Lower lobe of right lung (tissue), 2 donors: ENCODE measurements at regions not wholly inside any gene's neighbourhood (a gene's known extent, or its start where the extent isn't known, plus 50 kb on each side); places are given as distances from the start of the nearest gene placed in this dataset.

ENCODE experiments used
- ATAC-seq, 2 donors: fragments of 200-7000 bp; cut with Tn5 transposase; one replicate each; pipeline ENCODE4 v1.9.1; 2020 to 2022; ENCODE audit warnings: mild to moderate bottlenecking in 2 of 2, moderate library complexity in 2 of 2
- DNase-seq: peaks from one replicate; pipeline ENCODE4 v3.0.0-alpha.2; 2020
- H3K27ac ChIP-seq: fragments of 200-600 bp; one replicate; pipeline ENCODE4 v1.8.0; 2022
- H3K27me3 ChIP-seq: fragments of 200-600 bp; one replicate; pipeline ENCODE4 v1.8.0; 2022; ENCODE audit warnings: low read depth
- H3K36me3 ChIP-seq: fragments of 200-600 bp; one replicate; pipeline ENCODE4 v1.8.0; 2022; ENCODE audit warnings: mild to moderate bottlenecking
- H3K4me1 ChIP-seq: fragments of 200-600 bp; one replicate; pipeline ENCODE4 v1.8.0; 2022
- H3K4me3 ChIP-seq: fragments of 200-600 bp; one replicate; pipeline ENCODE4 v1.8.0; 2022; ENCODE audit warnings: mild to moderate bottlenecking
- H3K9me3 ChIP-seq: fragments of 200-600 bp; one replicate; pipeline ENCODE4 v1.8.0; 2022
- CTCF ChIP-seq: fragments of 200-600 bp; IDR thresholded peaks from one replicate; pipeline ENCODE4 v1.8.0; 2022; ENCODE audit warnings: antibody characterized with exemption, mild to moderate bottlenecking
- intact Hi-C: fragments of 100-400 bp; cut with DNase I; formaldehyde crosslinking; loops from one replicate; pipeline ENCODE4 v1.11.0; 2022
- donor health status: DM: no; HTN: yes; CAD: no; lungs with severe emphysema.

GRCh38 chr14:95597784-95598211 lies 62.9 kb downstream of the GLRX5 start:
- no peak overlapping the region for H3K4me3 ChIP-seq
- intact Hi-C loops = no loop called here
- TF ChIP-seq CTCF = no peak
- H3K27me3 ChIP-seq = peaks cover 27% of the 10 kb centered on the region
- ATAC-seq = no peak
- no peak for DNase-seq
- H3K9me3 ChIP-seq = no peaks in the 10 kb centered on the region
- H3K4me1 ChIP-seq = no peaks in the 10 kb centered on the region
- no peak overlapping the region for H3K27ac ChIP-seq
- H3K36me3 ChIP-seq = no peaks in the 10 kb centered on the region

GRCh38 chr14:95601650-95602049 lies 66.8 kb downstream of the GLRX5 start:
- Histone ChIP-seq H3K4me3 (no peak overlapping the region), H3K27me3 (peaks cover 26% of the 10 kb centered on the region), H3K4me1 (no peaks in the 10 kb centered on the region), H3K36me3 (no peaks in the 10 kb centered on the region), H3K9me3 (no peaks in the 10 kb centered on the region), H3K27ac (no peak overlapping the region)
- TF ChIP-seq CTCF = no peak
- no peak for DNase-seq
- intact Hi-C loops = no loop called here
- ATAC-seq = no peak

- no peak for TF ChIP-seq CTCF
- DNase-seq (no peak), ATAC-seq (no peak)
- H3K27ac ChIP-seq = no peak overlapping the region
- no peaks in the 10 kb centered on the region for H3K4me1 ChIP-seq
- peaks cover 9% of the 10 kb centered on the region for H3K27me3 ChIP-seq
- H3K9me3 ChIP-seq = no peaks in the 10 kb centered on the region
- intact Hi-C loops = no loop called here
- H3K36me3 ChIP-seq = no peaks in the 10 kb centered on the region
- H3K4me3 ChIP-seq = no peak overlapping the region
Observed at GRCh38 chr14:95603415-95603814, 68.6 kb downstream of the GLRX5 start.

- Histone ChIP-seq H3K4me1 (no peaks in the 10 kb centered on the region), H3K36me3 (no peaks in the 10 kb centered on the region), H3K27me3 (peaks cover 15% of the 10 kb centered on the region), H3K4me3 (no peak overlapping the region), H3K9me3 (no peaks in the 10 kb centered on the region), H3K27ac (no peak overlapping the region)
- no peak for DNase-seq
- intact Hi-C loops = no loop called here
- no peak for TF ChIP-seq CTCF
- no peak for ATAC-seq
Observed at GRCh38 chr14:95606266-95606665, 71.4 kb downstream of the GLRX5 start.

GRCh38 chr14:95608637-95609235 lies 73.9 kb downstream of the GLRX5 start:
- H3K27ac ChIP-seq = no peak overlapping the region
- DNase-seq = no peak
- no peak for ATAC-seq

More at GRCh38 chr14:95608637-95609235, 73.9 kb downstream of the GLRX5 start:
- intact Hi-C loops = no loop called here
- Histone ChIP-seq H3K9me3 (no peaks in the 10 kb centered on the region), H3K4me1 (no peaks in the 10 kb centered on the region), H3K27me3 (peaks cover 13% of the 10 kb centered on the region), H3K4me3 (no peak overlapping the region), H3K36me3 (no peaks in the 10 kb centered on the region)
- no peak for TF ChIP-seq CTCF
